NCI-H2196 (cell line): ENCODE measurements at regions not wholly inside any gene's neighbourhood (a gene's known extent, or its start where the extent isn't known, plus 50 kb on each side); places are given as distances from the start of the nearest gene placed in this dataset.

ENCODE experiments used
- DNase-seq: peaks from one replicate; lab custom pipeline; 2025; ENCODE audit not compliant: unreplicated experiment; lab: John Stamatoyannopoulos, UW

DNA sequence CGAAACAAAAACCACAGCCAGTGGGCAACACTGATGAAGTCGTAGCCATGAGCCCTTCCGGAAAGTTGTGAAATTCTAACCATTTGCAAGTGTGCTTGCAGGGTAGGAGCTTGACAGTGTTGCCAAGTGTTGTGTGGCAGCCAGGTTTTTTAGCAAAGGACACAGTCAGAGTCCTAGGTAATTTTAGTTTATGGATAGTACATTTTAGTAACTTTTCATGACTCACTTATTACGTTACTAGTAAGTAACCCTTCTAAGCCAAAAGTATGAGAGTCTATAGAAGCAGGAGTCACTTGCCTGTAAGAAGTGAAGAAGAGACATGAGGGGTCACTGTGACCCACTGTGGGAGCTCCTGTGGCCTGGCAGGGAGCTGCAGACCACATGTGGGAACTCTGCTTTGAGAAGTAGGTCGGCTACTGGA, 54.8 kb upstream of the ADPGK start:
- no peak for DNase-seq

DNA sequence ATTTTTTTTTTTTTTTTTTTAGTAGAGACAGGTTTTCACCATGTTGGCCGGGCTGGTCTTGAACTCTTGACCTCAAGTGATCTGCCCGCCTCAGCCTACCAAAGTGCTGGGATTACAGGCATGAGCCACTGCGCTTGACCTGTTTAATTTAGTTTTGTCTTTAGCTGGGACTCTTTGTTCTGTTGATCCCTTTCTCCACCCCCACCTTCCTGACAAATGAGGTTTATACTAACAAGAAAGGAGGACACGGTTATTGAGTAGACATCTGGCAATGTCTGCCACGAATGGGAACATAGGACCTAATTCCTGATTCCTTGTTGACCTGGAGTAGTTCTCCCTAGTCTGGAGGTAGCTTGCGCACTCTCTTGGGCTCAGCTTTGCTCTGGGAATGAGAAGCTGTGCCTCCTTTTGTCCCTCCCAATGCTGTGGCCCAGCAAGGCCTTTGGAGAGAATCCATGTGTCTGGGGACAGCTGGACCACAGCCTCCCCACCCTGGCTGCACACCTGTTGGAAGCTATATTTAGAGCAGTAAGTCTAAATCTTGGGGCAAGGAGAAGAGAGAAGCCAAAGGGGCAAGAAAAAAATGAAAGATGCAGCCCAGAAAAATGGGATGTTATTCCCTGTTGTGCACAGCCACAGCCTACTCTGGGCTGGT, 53.2 kb upstream of the ADPGK start:
- DNase-seq: no peak

DNA sequence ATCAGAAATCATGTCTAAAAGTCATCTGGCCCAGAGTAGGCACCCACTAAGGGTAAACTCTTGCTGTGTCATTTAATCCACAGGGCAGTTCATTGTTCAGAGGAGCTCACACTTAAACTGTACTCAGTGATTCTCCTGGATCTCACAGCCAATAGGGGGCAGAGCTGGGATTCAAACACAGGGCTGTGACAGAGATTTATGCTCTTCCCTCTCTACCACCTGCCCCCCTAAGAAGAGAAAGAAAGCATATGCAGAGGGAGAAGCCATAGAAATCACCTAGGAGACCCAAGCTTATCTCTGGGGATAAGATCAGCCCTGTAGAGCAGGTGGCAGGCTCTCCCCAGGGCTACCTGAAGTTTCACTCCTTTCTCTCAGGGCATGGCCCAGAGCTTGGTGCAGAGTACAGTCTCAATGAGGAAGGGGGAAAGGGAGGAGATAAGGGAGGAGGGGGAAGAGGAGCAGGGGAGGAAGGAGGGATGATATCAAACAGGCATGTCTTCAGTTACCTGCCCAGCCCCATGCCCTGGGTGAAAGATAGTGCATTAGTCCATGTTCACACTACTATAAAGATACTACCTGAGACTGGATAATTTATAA, 51.8 kb upstream of the ADPGK start:
- DNase-seq: no peak

DNA sequence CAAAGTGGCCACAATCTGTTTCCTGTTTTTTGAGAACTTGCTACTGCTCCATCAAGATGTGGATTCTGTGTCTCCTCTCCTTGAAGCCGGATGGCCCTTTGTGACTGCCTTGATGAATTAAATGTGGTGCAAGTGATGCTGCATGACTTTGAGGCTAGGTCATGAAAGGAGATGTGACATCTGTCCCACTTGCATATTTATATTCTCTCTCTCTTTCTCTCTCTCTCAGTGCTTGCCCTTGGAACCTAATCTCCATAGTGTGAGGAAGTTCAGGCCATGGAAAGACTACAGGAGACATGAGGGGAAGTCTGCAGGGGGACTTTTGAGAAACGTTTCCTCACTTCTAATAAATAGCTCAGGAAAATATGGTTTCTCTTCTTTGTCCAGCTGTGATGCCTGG, 50.0 kb upstream of the ADPGK start:
- DNase-seq: no peak
